RWPE1 (cell line): ENCODE measurements at regions not wholly inside any gene's neighbourhood (a gene's known extent, or its start where the extent isn't known, plus 50 kb on each side); places are given as distances from the start of the nearest gene placed in this dataset.

Experiments used
- CTCF ChIA-PET: fragments of 350-600 bp; sonication (Branson Sonifier 250); formaldehyde crosslinking; extraction: SDS; loops from one replicate; lab custom pipeline; 2021; lab: Yijun Ruan, JAX
- POLR2A ChIA-PET: fragments of 400-600 bp; formaldehyde crosslinking; extraction: SDS; loops from one replicate; lab custom pipeline; 2020; ENCODE audit warnings: antibody characterized with exemption; ENCODE audit not compliant: low non-redundant PET; lab: Yijun Ruan, JAX
- DNase-seq: peaks from one replicate; pipeline ENCODE4 v3.0.0; 2012; ENCODE audit warnings: low spot score
- H3K27ac ChIP-seq: fragments of 450-650 bp; 2 replicates; pipeline ENCODE4 v1.5.1; 2017
- TF ChIP-seq, protein P1 (sequence below): fragments of 450-650 bp; conservative IDR thresholded peaks from 2 replicates; pipeline ENCODE4 v1.5.1; 2017; ENCODE audit warnings: low read depth, mild to moderate bottlenecking

DNA sequence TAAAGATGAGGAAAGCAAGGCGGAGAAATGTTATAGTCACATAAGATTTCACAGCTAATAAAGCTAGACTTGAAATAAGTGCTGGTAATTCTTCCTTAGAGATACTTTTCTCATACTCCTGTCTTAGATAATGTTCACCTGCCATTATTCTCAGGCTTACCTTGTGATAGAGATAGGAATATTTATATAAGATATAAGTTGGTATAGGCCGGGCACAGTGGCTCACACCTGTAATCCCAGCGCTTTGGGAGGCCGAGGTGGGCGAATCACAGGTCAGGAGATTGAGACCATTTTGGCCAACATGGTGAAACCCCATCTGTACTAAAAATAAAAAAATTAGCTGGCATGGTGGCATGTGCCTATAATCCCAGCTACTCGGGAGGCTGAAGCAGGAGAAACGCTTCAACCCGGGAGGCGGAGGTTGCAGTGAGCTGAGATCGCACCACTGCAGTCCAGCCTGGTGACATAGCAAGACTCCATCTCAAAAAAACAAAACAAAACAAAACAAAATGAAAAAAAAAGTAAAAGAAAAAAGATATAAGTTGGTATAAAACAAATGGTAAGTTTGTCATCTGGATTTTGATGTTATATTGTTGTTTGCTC is 1918.4 kb downstream of the MAT2B start:
- TF ChIP-seq, protein P1, sequence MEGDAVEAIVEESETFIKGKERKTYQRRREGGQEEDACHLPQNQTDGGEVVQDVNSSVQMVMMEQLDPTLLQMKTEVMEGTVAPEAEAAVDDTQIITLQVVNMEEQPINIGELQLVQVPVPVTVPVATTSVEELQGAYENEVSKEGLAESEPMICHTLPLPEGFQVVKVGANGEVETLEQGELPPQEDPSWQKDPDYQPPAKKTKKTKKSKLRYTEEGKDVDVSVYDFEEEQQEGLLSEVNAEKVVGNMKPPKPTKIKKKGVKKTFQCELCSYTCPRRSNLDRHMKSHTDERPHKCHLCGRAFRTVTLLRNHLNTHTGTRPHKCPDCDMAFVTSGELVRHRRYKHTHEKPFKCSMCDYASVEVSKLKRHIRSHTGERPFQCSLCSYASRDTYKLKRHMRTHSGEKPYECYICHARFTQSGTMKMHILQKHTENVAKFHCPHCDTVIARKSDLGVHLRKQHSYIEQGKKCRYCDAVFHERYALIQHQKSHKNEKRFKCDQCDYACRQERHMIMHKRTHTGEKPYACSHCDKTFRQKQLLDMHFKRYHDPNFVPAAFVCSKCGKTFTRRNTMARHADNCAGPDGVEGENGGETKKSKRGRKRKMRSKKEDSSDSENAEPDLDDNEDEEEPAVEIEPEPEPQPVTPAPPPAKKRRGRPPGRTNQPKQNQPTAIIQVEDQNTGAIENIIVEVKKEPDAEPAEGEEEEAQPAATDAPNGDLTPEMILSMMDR, result no peak
- ChIA-PET CTCF (interaction anchor here (0.7 to 1.5 kb wide), 2 partner anchors 8 to 1084 kb away, joined by 3 to 5 read pairs; no protein-coding TSS in a partner anchor), POLR2A (no interaction called here)
- no peak overlapping the region for H3K27ac ChIP-seq
- DNase-seq, result no peak

DNA sequence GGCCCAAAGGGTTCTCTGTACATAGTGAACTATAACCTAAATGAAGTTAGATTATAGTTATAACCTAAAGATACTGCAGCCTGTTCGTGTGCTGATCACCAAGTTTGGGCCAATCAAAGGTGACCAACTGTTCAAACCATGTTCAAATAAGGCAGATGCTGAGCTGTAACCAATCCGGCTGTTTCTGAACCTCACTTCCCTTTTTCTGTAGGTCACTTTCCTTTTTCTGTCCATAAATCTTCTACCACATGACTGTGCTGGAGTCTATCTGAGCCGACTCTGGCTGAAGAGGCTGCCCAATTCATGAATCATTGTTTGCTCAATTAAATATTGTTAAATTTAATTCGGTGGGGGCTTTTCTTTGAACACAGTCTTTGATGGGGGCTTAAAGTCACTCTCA is 1920.2 kb downstream of the MAT2B start:
- no peak for DNase-seq
- TF ChIP-seq, protein P1, result no peak
- no peak overlapping the region for H3K27ac ChIP-seq
- CTCF ChIA-PET, result no interaction called here
- POLR2A ChIA-PET, result no interaction called here

DNA sequence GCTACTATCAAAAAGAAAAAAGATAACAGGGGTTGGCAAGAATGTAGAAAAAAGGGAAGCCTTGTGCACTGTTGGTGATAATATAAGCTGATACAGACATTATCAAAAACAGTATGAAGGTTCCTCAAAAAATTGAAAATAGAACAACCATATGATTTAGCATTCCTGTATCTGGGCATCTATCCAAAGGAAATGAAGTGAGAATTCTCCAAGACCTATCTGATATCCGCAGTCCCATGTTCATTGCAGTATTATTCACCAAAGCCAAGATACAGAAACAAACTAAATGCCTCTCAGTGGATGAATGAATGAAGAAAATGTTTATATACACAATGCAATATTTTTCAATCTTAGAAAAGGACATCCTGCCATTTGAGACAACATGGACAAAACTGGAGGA is 1943.3 kb downstream of the MAT2B start:
- H3K27ac ChIP-seq, result no peak overlapping the region
- no peak for DNase-seq
- TF ChIP-seq, protein P1, result no peak
- ChIA-PET POLR2A (no interaction called here), CTCF (interaction anchor here (0.6 kb wide), 2 partner anchors 95 to 664 kb away, joined by 3 to 4 read pairs; no protein-coding TSS in a partner anchor)

DNA sequence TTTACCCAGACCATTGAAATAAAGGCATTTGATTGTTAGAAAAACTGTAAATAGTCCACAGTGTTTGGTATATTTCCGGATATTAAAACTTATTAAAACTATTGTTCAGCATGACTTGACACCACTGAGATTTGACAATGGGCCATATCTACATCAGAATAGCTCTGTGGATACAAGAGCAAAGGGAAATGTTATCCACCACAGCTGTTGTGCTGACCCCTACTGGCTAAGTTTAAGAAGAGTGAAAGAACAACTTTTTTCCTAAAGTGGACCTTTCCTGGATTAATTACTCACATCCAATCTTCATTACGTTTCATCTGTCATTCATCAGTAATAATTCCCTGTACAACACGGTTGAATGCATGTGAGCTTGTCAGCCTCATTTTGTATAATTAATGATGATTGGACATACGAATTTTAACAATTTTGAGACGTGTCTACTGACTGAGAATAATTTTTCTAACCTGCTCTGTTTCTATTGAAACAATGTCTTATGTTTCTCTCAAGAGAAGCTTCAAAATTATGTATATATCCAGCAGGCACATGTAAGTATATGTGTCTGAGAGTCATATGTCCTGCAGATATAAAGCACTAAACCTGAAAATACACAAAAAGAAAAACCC is 1952.6 kb downstream of the MAT2B start:
- H3K27ac ChIP-seq, result no peak overlapping the region
- ChIA-PET CTCF (interaction anchor here (0.5 to 1.2 kb wide), 5 partner anchors 9 to 1419 kb away, joined by 3 to 6 read pairs (median 4); no protein-coding TSS in a partner anchor), POLR2A (no interaction called here)
- TF ChIP-seq, protein P1, result peak; percentile 60
- DNase-seq, result peak; percentile 29

DNA sequence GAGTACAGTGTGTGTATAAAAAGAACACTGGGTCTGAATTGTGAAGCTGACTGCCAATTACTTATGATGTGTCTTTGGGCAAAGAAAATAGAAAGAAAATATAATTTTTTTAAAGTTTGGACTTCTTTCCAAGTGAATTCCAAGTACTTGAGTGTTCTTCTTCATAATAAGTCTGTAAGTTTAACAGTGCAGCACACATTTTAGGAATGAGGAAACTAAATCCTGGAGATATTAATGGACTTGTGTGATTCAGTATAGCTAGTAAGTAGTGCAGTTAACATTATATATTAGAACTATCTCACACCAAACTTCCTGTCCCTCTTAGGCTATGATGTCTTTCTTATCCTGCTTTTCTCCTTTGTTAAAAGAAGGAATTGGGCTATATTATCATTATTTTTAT is 1953.8 kb downstream of the MAT2B start:
- ChIA-PET POLR2A (no interaction called here), CTCF (interaction anchor here (0.6 to 0.7 kb wide), 3 partner anchors 27 to 861 kb away, joined by 3 to 4 read pairs (median 3); no protein-coding TSS in a partner anchor)
- TF ChIP-seq, protein P1, result no peak

DNA sequence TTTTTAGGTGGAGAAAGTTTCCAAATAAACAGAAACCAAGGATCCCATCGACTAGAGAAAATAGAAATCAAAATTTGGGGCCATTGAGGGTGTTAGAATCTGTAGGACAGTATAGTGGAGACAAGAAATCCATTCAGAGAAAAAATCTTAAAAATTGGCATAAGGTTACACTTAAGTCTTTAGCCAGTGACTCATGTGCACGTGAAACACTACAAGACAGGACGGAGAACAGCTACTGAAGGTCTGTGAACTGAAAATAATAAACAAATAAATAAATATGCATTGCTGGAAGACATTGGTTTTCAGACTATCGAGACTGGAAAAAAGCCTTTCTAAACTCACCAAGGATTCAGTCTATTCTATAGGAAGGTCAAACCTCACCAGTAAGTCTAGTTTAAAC is 1955.5 kb downstream of the MAT2B start:
- H3K27ac ChIP-seq, result no peak overlapping the region
- DNase-seq, result no peak
- CTCF ChIA-PET, result interaction anchor here (0.6 kb wide), 1 partner anchor 221 kb away, joined by 3 read pairs; no protein-coding TSS in a partner anchor
- TF ChIP-seq, protein P1, result no peak
- POLR2A ChIA-PET, result no interaction called here

More for the DNA sequence above, 1953.8 kb downstream of the MAT2B start:
- H3K27ac ChIP-seq, result no peak overlapping the region
- no peak for DNase-seq
